HuH-7 (cell line): ENCODE measurements at regions not wholly inside any gene's neighbourhood (a gene's known extent, or its start where the extent isn't known, plus 50 kb on each side); places are given as distances from the start of the nearest gene placed in this dataset.
"Not testable (repeated sequence)": the region's sequence is repeated elsewhere in the genome, so short reads cannot be mapped to it uniquely, and the experiment has no call there.

Experiments
- DNase-seq: peaks from one replicate; pipeline ENCODE4 v3.0.0; 2011; ENCODE audit warnings: low spot score

DNA sequence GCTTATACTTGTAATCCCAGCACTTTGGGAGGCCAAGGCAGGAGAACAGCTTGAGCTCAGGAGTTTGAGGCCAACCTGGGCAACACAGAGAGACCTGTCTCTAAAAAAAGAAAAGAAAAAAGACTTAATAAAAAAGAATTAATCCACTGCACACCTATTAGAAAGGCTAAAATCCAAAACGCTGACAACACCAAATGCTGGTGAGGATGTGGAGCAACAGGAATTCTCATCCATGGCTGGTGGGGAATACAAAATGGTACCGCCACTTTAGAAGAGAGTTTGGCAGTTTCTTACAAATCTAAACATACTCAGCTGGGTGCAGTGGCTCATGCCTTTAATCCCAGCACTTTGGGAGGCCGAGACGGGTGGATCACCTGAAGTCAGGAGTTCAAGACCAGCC is 110.0 kb upstream of the NDUFV2 start:
- DNase-seq = not testable (repeated sequence)

DNA sequence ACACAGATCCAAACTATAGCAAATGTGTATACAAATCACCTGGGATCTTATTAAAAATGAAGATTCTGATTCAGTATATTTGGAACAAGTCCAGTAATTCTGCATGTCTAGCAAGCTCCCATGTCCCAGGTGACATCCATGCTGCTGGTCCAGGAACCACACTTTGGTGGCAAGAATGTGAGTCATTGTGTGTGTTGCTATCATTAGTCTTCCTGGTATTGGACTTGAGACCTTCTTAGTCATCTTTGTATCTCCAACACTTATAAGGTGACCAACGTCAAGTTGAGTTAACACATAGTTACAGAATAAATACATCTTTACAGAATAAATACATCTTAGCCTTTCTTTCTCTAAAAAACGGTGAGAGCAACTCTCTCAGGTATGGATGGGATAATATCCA is 107.9 kb upstream of the NDUFV2 start:
- no peak for DNase-seq

DNA sequence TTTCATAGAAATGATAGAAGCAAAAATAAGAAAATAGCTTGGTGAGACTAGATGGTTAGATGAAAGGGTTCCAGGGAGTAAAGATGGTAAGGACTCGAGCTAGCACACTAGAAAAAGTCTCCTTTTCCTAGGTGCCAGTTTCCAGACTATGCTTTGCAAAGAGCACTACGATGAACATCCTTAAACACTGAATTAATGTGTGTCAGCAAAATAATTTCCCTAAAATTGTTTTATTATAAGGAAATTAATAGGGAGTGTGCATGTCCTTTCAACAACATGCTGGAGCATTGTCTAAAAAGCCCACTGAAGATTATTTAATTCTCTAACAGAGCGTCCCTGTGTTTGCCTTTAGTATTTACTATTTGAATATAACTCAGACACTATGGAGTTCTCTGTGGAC is 107.4 kb upstream of the NDUFV2 start:
- DNase-seq = no peak

DNA sequence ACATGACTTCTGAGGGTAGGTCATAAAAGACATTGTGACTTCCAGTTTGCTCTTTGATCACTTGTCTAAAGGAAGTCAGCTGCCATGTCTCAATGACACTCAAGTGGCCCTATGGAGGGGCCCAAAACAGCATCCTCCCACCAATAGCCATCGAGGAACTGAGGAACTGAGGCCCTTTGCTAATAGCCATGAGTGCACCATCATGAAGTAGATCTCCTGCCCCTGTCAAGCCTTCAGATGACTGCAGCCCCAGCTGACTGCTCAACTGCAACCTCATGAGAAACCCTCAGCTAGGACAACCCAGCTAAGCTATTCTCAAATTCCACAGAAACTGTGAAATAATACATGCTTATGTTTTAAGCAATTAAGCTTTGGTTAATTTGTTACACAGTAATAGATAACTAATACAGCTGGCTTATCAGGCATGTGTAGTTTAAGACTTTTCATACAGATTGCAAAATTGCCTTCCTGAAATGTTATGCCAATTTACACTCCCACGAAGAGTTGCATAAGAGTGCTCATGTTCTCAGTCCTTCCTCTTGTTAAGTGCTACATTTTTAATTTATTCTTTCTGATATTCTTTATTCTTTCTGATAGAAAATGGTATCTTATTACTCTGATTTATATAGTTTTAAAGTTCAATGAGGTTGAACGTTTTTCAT is 105.6 kb upstream of the NDUFV2 start:
- DNase-seq = no peak

DNA sequence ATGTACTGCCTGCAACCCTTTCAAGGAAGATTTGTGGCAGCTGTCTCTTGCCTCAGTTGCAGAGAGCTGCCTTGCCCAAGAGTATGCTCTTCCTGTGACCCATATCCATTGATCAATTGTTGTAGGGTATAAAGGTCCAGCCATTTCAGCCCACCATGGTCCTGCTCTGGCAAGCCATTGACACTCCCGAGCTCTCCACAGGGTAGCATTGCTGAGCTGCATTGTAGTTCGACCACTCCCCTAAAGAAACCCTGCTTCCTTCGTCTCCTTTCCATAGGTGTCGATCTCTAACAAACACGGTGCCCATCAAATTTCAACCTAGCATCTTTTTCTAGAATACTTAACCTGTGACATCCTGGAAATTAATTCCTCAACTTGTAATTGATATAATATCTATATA is 104.9 kb upstream of the NDUFV2 start:
- DNase-seq = no peak

DNA sequence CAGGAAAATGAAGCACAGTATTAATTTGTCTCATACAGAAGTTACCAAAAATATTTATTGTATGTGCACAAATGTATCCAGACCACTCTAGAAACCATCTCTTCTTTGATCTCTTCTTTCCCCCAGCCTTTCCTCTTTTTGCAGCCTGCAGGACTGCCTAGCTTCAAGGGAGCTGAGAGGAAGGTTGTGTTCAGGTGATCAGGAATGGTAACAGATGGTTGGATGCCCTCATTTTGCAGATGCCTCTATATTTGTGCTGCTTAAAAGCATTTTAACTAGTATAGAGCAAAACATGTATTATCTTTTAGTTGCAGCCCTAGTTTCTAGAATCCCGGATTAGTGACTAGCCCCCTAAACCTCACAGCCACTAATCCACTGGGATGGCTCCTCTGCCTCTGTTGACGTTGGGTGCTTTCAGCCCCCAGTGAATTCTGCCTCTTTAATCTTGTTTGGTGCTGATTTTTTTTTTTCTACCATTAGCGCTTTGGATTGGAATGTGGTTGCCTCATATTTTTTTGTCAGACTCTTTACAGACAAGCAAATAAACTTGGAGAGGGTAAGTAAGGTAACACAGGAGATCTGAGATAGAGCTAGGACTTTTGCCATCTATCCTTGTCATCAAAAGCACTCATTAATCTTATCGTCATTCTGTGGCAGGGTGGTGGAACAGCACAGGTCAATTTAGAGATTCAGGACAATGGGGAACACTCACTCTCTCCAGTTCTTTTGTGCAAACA is 103.8 kb upstream of the NDUFV2 start:
- DNase-seq = peak; percentile 66

DNA sequence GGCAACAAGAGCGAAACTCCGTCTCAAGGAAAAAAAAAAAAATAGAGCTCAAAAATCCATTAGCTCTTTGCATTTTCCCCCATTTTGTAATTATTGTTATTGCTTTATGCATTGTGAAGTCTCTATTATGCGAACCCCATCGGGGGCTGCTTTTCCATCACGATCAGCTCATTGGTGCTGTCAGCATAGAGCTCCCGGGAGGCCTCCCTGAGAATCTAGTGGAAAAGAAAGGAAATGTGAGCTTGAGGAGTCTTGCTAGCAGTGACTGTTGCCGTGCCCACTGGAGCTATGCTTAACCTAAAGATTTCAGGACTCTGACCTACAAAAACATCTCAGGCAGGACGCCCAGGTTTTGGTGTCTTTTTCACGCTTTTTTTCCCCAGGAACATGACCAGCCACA is 102.6 kb upstream of the NDUFV2 start:
- no peak for DNase-seq

DNA sequence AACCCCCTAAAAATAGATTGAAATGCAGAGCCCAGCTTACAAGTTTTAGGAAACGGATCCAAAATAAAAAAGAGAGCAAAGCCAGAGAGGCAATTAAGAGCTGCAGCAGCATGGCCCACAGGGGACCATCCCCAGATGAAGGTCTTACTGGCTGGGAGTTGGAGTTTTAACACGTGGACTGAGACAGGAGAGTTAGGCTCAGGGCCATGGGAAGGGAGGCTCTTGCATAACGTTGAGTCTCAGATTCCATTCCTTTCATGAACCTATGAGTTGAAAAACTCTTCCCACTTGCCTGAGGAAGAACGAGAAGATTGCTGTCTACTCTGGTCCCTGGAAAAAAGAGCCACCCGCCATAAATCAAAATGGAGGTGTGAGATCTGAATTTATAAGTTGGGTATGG is 101.8 kb upstream of the NDUFV2 start:
- DNase-seq = peak; percentile 31

DNA sequence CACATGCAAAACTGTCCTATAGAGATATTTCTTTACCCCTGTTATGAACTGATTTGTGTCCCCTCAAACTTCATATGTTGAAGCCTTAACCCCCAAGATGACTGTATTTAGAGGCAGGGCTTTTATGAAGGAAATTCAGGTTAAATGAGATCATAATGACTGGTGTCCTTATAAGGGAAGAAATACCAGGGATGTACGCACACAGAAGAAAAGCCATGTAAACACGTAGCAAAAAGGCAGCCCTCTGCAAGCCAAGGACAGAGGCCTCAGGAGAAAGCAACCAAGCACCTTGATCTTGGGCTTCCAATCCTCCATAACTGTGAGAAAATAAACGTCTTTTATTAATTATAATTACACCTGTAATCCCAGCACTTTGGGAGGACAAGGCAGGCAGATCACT is 101.3 kb upstream of the NDUFV2 start:
- no peak for DNase-seq

DNA sequence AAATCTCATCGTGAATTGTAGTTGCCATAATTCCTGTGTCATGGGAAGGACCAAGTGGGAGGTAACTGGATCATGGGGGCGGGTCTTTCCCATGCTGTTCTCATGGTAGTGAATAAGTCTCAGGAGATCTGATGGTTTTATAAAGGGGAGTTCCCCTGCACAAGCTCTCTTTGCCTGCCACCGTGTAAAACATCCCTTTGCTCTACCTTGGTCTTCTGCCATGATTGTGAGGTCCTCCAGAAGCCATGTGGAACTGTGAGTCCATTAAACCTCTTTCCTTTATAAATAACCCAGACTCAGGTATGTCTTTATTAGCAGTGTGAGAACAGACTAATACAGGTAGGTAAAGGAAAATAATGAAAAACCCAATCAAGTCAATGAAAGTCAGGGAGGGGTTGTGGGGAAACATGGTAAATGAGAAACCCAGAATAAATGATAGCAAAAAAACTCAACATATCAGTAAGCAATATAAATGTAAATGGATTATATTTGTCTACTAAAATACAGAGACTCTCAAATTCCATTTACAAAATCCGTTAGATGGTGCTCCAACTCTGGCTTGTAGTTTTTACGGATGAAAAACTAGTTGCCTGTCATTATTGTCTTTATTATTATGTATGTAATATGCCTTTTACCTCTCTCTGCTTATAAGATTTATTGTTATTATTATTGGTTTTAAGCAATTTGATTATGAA is 98.9 kb upstream of the NDUFV2 start:
- DNase-seq = no peak

DNA sequence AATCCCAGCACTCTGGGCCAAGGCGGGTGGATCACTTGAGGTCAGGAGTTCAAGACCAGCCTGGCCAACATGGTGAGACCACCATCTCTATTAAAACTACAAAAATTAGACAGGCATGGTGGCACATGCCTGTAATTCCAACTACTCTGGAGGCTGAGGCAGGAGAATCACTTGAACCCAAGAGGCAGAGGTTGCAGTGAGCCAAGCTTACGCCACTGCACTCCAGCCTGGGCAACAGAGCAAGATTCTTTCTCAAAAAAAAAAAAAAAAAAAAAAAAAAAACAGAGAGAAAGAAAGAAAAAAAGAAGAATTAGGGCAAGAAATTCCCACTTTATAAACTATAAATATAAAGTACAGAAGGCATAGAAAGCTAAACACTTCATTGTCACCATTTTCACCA is 98.2 kb upstream of the NDUFV2 start:
- DNase-seq = not testable (repeated sequence)

DNA sequence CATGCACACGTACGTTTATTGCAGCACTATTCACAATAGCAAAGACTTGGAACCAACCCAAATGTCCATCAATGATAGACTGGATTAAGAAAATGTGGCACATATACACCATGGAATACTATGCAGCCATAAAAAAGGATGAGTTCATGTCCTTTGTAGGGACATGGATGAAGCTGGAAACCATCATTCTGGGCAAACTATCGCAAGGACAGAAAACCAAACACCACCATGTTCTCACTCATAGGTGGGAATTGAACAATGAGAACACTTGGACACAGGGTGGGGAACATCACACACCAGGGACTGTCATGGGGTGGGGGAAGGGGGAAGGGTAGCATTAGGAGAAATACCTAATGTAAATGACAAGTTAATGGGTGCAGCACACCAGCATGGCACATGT is 94.8 kb upstream of the NDUFV2 start:
- DNase-seq = not testable (repeated sequence)

DNA sequence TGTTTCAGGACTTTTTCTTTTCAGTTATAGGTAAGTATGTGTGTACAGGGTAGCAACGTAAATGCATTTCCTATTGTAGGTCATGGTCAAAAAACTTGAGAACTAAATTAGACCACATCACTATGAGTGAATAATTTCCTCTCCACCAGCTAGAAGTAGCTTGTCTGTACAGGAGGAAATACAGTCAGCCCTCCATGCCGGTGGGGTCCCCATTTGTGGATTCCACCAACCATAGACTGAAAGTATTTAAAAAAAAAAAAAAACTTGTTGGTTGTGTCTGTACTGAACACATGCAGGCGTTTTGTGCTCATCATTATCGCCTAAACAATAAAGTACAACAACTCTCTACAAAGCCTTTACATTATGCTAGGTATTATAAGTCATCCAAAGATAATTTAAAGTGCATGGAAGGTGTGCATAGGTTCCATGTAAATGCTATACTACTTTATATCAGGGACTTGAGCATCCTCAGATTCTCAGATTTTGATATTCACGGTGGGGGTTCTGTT is 94.2 kb upstream of the NDUFV2 start:
- no peak for DNase-seq

DNA sequence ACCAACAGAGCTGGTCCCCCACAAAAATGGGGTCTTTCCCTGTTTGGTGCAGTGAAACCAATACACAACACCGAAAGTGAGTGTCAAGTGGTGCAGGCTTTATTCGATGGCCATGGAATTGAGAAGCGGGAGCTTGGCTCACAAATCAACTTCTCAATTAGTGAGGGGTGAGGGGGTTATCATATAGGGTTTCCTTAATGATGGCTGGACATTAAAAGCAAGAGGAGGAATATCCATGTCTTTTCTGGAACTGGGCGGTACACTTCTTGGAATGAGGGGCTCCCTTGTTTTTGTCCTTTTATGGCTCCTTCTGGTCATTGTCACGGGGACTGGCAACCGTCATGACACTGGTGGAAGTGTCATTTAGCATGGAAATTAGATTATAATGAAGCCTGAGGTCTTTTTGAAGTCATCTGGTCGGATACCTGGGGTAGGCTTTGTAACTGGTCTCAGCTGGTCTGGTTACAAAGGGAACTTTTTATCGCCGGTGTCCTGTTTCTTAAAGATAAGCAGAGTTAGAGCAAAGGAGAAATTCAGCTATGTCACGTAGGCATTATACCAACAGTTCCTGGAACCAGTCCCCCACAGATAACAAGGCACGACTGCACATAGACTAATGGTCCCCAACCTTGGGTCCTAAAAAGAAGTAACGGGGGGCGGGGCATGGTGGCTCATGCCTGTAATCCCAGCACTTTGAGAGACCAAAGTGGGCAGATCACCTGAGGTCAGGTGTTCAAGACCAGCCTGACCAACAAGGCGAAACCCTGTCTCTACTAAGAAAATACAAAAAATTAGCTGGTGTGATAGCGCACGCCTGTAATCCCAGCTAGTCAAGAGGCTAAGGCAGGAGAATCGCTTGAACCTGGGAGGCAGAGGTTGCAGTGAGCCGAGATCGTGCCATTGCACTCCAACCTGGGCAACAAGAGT is 93.5 kb upstream of the NDUFV2 start:
- DNase-seq = no peak

DNA sequence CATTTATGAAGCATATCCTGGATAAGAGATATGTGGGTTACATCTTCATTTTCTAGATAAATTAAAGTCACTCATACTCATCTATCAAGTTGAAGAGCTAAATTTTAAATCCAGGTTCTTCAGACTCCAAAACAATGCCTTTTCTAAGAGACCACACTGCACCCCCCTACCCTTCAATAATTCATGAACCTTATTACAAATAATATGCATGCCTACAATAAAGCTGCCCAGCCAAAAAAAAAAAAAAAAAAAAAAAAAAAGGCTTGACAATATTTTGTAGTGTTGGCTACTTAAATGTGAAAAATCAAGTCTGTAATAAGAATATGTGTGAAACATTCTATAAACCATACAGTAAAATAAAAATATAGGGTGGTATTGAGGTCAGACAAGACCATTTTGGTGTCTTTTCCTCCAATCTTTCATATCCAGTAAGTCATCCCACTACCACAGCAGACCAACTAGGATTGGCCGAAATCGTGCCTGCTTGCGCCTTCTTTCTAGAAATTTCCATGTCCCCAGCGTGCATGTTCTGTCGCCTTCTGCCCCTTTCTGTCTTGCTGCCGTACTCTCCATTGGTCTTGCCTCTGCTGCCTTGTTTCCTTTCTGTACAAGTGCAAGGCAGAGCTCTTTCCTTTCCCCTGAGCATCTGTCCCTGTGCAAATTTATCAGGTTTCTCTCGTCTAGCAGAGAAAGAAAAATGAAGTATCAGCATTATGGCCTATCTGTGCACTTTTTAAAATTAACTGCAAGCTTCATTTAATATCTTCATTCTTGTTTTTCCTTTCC is 92.6 kb upstream of the NDUFV2 start:
- DNase-seq = no peak

DNA sequence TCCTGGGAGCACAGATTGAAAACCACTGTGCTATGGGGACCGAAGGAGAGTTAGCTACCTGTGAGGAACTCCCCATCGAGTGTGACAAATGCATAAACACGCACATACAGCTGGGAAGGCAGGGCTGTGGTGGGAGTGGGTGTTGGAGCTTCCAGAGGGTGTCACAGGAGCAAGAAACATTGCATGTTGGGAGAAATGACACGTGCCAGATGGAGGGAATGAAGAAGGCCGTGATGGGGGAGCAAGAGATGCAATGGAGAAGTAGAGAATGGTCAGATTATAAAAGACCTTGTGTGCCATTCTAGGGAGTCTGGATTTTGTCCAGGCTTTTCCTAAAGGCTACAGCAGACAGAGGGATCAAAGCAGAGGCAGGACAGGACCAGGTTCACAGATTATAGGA is 91.1 kb upstream of the NDUFV2 start:
- no peak for DNase-seq

DNA sequence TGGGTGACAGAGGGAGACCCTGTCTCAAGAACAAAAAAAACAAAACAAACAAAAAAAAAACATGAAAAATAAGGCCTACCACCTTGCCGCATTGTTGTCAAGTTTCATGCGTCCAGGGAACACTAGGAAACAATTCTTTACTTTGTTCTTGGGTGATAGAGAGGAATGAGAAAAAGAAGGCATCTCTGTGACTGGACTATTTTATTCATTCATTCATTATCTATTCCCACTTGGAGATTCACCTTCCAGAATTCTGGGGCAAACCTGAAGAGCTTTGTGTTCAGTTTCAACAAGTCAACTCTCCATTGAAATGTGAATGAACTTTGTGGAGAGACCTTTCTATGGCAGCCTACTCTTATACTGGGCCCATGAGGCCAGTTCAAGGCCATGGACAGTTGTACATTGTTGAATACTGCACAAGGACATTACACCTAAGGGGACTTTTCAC is 88.5 kb upstream of the NDUFV2 start:
- no peak for DNase-seq

DNA sequence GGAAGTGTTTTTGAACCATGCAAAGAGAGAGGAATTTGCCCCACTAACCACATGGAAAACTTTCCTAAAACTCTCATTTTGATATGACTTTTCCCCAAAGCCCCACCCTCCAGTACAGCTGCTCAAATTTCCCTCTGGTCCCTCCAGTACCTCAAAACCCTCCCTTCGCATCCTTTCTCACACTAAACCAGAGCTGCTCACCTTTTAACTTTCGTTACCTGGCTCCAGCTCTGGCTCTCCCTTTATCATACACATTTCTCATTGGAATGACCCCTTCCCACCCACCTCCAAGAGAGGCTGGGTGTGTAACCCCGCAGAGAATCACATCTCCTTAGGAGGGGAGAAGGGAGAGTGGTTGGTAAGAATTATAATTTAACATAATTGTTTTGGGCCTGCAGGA is 86.8 kb upstream of the NDUFV2 start:
- DNase-seq = no peak

DNA sequence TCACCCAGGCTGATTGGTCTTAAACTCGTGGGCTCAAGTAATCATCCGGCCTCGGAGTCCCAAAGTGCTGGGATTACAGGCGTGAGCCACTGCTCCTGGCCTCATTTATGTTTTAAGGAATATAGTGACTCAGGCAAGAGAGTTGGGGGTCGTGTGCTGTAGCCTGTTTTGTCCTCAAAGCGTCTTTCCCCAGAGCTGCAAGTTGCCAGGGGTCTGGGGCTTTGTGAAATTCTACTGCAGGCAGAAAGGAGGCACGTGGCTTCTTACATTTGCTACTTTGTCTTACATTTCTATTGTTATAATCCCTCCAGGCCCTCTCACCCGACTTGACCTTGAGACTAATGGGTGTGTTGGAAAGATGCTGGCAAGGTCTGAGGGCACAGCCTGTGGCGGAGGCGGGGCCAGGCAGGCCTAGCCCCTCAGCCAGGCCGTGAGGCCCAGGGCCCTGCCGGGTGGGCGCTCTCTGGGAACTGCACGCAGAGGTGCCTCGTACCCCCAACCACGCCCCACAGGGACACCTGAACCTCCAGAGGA is 85.8 kb upstream of the NDUFV2 start:
- no peak for DNase-seq

DNA sequence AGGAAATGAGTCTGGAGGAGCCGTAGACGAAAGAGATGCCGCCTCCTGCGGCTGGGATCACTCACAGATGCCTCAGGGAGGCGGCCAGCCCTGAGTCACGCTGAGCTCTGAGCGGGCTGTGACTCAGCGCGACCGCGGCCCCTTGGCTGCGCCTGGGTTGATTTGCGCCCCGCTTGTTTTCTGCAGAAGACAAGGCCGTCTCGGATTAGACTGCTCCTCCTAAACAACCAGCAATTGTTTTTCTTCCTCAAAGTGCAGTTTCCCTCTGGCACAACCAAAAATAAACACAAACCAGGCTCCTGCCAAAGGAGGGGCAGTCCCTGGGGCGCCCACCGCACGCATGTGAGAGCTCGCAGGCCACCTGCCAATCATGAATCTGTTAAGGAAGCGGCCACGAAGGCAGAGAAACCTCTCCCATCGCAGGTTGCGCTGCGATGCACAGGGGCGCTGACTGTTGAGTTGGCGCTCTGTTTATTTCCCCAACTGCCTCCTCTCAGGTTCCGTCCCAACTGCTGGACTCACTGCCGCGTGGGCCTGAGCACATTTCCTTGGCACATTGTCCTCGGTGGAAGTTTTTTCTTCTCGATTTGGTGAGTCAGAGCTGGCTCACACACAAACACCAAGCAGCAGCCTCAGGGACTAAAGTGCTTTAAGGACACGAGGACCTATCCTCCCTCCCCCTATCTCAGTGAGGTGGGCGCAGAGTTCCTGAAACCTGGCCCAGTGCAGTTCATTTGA is 85.2 kb upstream of the NDUFV2 start:
- DNase-seq = no peak
